HG03558 (cell line): ENCODE measurements at regions not wholly inside any gene's neighbourhood (a gene's known extent, or its start where the extent isn't known, plus 50 kb on each side); places are given as distances from the start of the nearest gene placed in this dataset.
"Not testable (repeated sequence)": the region's sequence is repeated elsewhere in the genome, so short reads cannot be mapped to it uniquely, and the experiment has no call there.

ENCODE experiments used
- ATAC-seq: cut with Tn5 transposase; IDR thresholded peaks from one replicate; pipeline ENCODE4 v1.9.1; 2021; ENCODE audit warnings: moderate number of reproducible peaks; ENCODE audit not compliant: unreplicated experiment; ENCODE audit errors: extremely low read depth

GRCh38 chr12:60230056-60230455 is 634.2 kb downstream of the SLC16A7 start:
- ATAC-seq: no peak

- ATAC-seq: no peak
Observed at GRCh38 chr12:60231303-60231702, 635.5 kb downstream of the SLC16A7 start.

- no peak for ATAC-seq
Observed at GRCh38 chr12:60231976-60232907, 636.4 kb downstream of the SLC16A7 start.

GRCh38 chr12:60234611-60235195 is 638.9 kb downstream of the SLC16A7 start:
- not testable (repeated sequence) for ATAC-seq

DNA sequence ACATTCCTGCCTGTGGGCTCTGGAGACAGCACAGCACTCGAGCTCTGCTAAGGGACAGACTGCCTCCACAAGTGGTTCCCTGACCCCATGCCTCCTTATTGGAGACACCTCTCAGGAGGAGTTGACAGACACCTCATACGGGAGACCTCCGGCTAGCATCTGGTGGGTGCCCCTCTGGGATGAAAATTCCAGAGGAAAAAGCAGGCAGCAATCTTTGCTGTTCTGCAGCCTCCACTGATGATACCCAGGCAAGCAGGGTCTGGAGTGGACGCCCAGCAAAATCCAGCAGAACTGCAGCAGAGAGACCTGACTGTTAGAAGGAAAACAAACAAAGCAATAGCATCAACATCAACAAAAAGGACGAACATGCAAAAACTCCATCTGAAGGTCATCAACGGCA is 639.4 kb downstream of the SLC16A7 start:
- ATAC-seq: no peak

DNA sequence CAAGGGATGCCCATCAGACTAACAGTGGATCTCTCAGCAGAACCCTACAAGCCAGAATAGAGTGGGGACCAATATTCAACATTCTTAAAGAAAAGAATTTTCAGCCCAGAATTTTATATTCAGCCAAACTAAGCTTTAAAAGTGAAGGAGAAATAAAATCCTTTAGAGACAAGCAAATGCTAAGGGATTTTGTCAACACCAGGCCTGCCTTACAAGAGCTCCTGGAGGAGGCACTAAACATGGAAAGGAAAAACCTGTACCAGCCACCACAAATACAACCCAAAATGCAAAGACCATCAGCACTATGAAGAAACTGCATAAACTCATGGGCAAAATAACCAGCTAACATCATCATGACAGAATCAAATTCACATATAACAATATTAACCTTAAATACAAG is 640.6 kb downstream of the SLC16A7 start:
- not testable (repeated sequence) for ATAC-seq

GRCh38 chr12:60240891-60241290 is 645.1 kb downstream of the SLC16A7 start:
- ATAC-seq: no peak

GRCh38 chr12:60251091-60251490 is 655.3 kb downstream of the SLC16A7 start:
- ATAC-seq: no peak

GRCh38 chr12:60252359-60253096 is 656.7 kb downstream of the SLC16A7 start:
- ATAC-seq: no peak

DNA sequence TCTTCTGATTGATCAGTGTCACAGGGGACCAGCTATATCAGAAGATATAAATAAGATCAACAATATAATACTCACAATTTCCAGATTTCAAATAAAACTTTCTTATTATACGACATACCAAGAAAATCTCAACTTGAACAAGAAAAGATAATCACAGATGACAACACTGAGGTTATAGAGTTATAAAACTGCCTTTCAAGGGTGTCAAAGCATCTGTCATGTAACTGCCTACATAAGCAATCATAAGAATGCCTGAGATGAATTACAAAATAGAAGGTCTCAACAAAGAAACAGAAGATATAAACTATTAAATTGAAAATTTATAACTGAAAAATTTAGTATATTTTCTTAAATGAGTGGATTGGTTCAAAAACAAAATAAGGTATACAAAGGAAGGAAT is 659.2 kb downstream of the SLC16A7 start:
- ATAC-seq: no peak

DNA sequence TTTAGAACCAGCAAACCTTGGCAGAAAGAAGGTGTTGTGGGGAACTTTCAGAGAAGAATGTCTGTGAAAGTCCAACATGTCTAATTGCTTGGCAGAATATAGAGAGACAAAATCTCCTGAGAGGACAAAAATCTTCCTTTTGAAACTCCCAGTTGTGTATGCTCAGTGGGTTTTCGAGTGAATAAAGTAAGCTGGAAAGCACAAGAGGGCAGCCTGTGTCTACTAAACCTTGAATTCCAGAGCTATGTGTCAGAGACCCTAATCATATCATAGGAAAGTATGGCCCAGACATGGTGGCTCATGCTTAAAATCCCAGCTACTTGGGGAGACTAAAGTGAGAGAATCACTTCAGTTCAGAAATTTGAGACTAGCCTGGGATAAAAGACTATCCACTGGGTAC is 661.2 kb downstream of the SLC16A7 start:
- no peak for ATAC-seq

- no peak for ATAC-seq
Observed at GRCh38 chr12:60259225-60259624, 663.4 kb downstream of the SLC16A7 start.

DNA sequence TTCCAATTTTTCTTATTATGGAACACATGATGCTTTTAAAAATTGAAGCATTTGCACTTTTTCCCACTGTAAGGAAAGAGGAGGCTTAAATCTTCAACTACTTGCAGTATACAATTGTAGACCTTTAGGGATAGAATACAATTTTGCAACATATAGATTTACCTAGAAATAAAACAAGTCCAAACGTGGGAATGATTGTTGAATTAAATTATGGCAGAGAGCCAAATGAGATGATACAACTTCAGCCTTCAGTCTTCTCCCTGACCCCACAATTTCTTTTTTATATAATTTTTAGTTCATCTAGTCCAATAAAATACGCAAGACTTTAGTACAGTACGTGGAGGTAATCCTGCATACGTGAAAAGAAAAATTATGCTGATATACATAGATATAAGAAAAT is 666.5 kb downstream of the SLC16A7 start:
- ATAC-seq: no peak

GRCh38 chr12:60263161-60263560 is 667.3 kb downstream of the SLC16A7 start:
- no peak for ATAC-seq

GRCh38 chr12:60263836-60264493 is 668.1 kb downstream of the SLC16A7 start:
- ATAC-seq: no peak

GRCh38 chr12:60265741-60266140 is 669.9 kb downstream of the SLC16A7 start:
- ATAC-seq: no peak

DNA sequence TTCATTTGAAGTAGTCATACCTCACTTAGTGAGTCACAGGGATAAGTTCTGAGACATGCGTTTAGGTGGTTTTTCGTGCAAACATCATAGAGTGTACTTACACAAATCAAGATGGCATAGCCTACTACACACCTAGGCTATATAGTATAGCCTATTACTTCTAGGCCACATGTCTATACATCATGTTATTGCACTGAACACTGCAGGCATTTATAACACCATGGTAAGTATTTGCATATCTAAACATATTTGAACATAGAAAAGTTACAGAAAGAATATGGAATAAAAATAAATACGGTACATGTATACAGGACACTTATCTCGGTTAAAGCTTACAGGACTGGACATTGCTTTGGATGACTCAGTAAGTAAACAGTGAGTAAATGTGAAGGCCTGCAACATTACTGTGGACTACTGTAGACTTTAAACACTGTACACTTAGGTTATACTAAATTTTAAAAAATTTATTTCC is 670.6 kb downstream of the SLC16A7 start:
- ATAC-seq: no peak

GRCh38 chr12:60269611-60270269 is 673.9 kb downstream of the SLC16A7 start:
- ATAC-seq: no peak

DNA sequence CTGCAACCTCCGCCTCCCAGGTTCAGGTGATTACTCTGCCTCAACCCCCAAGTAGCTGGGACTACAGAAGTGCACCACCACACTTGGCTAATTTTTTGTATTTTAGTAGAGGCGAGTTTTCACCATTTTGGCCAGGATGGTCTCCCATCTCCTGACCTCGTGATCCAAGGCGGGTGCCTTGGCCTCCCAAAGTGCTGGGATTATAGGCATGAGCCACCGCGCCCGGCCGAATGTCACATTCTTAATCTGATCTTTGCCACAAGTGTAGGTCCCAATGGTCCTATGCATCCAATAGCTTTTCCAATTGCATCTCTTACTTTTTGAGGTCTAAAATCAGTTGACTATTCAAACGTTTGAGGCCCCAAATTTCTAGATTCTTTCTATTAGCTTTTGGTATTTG is 676.0 kb downstream of the SLC16A7 start:
- no peak for ATAC-seq

- ATAC-seq: no peak
Observed at GRCh38 chr12:60278209-60278608, 682.4 kb downstream of the SLC16A7 start.
